ENCODE measurements at regions not wholly inside any gene's neighbourhood (a gene's known extent, or its start where the extent isn't known, plus 50 kb on each side); places are given as distances from the start of the nearest gene placed in this dataset.
"Not testable (repeated sequence)": the region's sequence is repeated elsewhere in the genome, so short reads cannot be mapped to it uniquely, and the experiment has no call there.

DNA sequence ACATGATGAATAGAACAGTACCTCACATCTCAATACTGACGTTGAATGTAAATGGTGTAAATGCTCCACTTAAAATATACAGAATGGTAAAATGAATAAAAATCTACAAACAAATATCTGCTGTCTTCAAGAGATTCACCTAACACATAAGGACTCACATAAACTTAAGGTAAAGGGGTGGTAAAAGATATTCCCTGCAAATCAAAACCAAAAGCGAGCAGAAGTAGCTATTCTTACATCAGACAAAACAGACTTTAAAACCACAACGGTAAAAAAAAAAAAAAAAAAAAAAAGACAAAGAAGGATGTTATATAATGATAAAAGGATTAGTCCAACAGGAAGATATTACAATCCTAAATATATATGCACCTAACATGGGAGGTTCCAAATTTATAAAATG lies 214.0 kb upstream of the MAST4 start:
- no peak for ATAC-seq
- intact Hi-C loops (cut with DNase I) = no loop called here
- DNase-seq (ENCODE audit: low spot score) = no peak

DNA sequence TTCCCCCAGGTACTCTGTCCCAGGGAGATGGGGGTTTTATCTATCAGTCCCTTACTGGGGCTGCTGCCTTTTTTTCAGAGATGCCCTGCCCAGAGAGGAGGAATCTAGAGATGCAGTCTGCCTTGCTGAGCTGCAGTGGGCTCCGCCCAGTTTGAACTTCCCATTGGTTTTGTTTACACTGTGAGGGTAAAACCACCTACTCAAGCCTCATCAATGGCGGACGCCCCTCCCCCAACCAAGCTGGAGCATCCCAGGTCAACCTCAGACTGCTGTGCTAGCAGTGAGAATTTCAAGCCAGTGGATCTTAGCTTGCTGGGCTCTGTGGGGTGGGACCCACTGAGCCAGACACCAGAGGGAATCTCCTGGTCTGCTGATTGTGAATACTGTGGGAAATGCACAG lies 191.0 kb upstream of the MAST4 start:
- DNase-seq (ENCODE audit: low spot score); intact Hi-C loops (cut with DNase I); ATAC-seq: not testable (repeated sequence)

DNA sequence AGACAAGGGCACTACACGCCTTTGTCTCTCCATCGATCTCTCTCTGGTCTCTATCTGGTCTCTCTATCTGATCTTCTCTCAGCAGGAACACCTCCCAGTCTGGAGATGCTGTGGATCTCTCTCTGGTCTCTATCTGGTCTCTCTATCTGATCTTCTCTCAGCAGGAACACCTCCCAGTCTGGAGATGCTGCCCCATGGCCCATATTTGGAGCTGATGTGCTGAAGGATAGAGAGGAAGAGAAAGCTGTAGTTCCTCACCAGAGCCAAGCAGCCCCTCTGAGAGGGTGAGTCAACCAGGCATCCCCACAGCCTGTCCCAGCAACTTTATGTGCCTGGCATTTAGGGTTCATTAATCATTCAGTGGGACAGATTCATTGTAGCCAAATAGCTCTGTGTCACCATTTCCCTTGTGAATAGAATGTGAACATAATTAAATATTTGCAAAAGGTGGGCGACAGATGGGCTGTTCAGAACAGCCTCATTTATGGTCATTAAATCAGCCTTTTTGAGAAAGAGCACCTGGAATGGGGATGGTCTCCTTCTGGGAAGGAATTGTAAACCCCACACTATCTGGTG lies 189.3 kb upstream of the MAST4 start:
- DNase-seq (ENCODE audit: low spot score) (no peak), ATAC-seq (no peak)
- intact Hi-C loops (cut with DNase I) = no loop called here

DNA sequence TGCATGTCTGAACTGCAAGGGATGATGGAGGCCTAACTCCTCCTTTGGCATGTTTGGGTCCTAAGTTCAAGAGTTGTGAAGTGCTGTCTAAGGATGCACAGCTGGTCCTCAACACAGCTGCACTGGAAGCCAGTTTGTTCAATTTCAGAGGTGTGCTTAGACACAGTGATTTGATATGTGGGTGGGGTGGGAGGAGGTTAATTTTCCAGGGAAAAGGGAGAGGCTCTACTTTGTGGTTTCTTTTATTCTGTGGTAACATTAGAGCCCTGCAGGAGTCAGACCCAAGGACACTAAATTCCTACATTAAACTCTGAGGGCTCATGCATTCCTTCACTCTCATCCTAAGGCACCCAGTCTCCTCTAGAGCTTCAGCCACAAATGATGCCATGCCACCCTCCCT lies 188.4 kb upstream of the MAST4 start:
- ATAC-seq (no peak), DNase-seq (ENCODE audit: low spot score) (no peak)
- intact Hi-C loops (cut with DNase I) = no loop called here

DNA sequence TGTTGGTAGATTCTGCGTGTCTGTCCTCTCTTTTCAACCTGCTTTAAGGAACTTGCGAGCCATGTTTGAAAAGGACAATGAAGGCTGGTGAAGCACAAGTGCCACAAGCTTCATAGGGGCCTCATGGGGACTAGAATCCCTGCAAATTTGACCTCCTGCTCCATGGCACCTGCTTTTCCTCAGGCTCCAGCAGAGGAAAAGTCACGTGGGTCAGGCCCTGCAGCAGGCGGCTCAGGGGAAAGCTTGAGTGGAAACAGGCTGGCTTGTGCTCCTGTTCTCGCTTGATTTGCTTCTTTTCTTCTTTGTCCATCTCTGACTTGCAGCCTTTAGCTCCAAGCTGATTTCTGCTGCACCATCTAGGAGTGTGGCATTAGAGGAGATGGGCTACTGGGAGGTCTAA lies 187.6 kb upstream of the MAST4 start:
- no peak for ATAC-seq

DNA sequence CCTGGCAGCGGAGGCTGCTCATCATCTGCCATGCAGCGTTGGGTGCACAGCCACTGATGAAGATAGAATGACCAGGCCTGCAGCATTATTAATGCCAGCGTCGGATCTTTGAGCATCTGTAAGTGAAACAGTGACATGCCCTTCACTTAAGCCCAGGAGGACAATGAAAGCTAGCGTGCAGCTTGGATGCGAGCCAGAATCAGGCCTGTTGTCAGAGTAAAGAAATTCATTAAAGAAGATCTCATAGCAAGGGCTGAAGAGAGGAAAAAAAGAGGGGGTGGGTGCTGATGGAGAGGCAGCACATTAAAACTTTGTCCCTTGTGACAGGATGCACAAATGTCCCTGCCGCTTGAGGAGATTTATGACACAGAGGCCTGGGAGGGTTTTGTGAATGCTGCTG lies 186.1 kb upstream of the MAST4 start:
- no peak for DNase-seq (ENCODE audit: low spot score)
- no peak for ATAC-seq
- intact Hi-C loops (cut with DNase I) = no loop called here

More for the DNA sequence above, 187.6 kb upstream of the MAST4 start:
- intact Hi-C loops (cut with DNase I) = no loop called here
- DNase-seq (ENCODE audit: low spot score) = no peak

DNA sequence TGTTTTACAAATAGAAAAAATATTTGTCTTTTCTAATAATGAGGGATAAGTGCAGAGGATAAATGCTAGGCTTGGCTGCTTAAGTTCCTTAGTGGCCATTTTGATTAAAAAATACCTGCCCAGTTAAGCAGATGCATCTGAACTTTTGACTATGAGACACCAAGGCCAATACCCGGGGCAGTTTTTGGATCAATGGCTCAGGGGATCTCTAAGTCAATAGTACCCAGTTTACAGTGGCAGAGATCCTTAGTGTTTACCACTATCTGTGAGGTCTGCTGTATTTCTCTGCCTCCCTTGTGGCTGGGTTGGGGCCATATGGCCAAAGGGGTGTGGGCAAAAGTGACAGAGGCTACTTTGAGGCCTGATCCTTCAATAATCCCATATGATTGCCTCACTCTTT lies 184.5 kb upstream of the MAST4 start:
- ATAC-seq (no peak), DNase-seq (ENCODE audit: low spot score) (no peak)
- intact Hi-C loops (cut with DNase I) = no loop called here

DNA sequence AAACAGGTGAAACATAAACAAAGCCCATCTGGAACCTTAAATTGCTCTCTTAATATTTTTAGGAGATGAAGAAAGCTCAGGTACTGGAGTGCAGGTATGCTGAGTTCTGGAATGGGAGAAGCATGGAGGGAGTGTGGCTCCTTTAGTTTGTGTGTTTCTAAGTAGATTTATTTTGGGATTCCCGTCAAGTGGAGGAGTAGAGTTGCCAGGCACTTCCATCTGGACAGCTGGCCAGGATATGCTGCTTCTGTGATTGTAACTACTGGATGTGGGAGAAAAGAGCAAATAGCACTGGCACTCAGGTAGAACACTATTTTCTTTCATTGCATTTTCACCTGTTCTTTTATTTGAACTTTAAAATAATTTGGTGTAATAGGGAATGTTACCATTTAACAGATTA lies 182.3 kb upstream of the MAST4 start:
- intact Hi-C loops (cut with DNase I) = no loop called here
- no peak for DNase-seq (ENCODE audit: low spot score)
- ATAC-seq = no peak

DNA sequence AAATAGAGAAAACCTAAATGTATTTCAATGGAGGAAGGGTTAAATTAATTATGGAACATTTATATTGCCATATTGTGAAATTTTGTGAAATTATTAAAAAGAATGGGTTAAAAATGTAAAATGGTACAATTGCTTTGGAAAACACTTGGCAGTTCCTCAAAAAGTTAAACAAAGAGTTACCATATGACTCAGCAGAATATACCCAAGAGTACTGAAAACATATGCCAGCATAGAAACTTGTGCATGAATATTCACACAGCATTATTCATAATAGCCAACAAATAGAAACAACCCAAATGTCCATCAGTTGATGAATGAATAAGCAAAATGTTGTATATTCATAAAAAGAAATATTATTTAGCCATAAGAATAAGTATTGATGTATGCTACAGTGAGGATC lies 181.0 kb upstream of the MAST4 start:
- DNase-seq (ENCODE audit: low spot score) (no peak), ATAC-seq (no peak)
- intact Hi-C loops (cut with DNase I) = no loop called here

DNA sequence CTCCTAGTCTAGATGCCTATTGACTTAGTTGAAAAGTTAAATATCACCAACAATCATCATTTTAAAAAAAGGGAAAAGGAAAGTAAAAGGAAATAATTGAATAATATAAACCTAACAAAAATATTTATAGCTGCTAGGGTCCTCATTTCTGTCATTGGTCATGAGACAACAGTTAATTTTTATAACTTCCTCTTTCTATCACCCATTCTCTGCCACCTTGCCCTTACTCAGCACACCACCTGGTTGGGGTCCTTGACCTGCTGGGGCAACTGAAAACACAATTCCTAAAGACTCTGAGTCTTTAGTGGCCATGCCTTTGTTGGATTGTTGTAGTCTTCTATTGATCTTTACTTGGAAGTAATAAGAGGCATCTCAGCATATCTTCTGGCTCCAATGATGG lies 179.5 kb upstream of the MAST4 start:
- intact Hi-C loops (cut with DNase I) = no loop called here
- ATAC-seq (no peak), DNase-seq (ENCODE audit: low spot score) (no peak)

DNA sequence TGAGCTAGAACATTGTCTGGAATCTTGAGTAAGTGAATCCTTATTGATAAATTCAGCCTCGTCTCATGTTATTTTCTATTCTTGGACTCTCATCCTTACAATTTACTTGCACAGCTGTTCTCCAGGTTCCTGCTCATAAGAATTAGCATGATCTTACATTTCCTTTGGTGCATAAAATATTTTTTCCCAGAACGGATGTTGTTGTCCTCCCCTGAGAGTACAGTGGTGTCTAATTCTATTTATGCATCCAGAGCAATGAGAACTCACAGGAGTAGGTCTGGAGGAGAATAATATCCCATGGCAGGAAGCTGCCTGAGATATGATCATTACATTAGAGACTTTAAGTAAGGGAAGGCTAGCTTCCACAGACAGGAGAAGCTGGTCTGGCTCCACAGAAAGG lies 178.4 kb upstream of the MAST4 start:
- DNase-seq (ENCODE audit: low spot score) (no peak), ATAC-seq (no peak)

DNA sequence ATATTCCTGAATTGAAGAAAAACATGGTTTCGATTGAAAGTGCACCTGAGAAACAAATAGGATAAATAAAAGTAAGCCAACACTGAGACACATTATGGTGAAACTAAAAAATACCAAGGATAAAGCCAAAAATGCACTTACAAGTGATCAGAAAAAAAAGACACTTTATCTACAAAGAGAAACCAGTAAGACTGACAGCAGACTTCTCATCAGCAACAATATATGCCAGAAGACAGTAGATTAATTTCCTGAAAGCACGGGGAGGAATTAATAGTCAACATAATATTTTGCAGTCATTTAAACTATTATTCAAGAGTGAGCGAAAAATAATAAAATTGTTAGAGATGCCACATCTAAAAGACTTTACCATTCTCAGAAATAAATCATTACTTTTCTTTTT lies 172.7 kb upstream of the MAST4 start:
- no peak for ATAC-seq
- no peak for DNase-seq (ENCODE audit: low spot score)
- intact Hi-C loops (cut with DNase I) = no loop called here

More for the DNA sequence above, 178.4 kb upstream of the MAST4 start:
- intact Hi-C loops (cut with DNase I) = no loop called here

DNA sequence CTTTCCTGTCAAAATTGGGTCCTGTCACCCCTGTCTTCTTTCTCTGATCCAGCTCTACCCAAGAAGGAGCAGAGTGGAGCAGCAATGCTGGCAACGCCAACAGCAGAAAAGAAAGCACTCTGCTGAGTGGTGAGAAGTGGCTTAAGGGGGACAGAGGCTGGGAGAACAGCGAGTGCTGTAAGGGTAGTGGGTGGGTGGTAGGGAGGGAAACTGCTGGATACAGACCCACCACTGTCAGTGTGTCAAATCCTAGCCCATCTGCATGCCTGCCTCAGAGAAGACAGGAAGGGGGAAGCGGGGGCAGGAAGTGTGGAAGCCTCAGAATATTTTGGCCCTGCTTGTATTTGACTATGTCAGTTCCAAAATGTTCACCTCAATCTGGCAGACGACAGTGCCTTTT lies 170.4 kb upstream of the MAST4 start:
- no peak for DNase-seq (ENCODE audit: low spot score)
- intact Hi-C loops (cut with DNase I) = no loop called here
- ATAC-seq = no peak

DNA sequence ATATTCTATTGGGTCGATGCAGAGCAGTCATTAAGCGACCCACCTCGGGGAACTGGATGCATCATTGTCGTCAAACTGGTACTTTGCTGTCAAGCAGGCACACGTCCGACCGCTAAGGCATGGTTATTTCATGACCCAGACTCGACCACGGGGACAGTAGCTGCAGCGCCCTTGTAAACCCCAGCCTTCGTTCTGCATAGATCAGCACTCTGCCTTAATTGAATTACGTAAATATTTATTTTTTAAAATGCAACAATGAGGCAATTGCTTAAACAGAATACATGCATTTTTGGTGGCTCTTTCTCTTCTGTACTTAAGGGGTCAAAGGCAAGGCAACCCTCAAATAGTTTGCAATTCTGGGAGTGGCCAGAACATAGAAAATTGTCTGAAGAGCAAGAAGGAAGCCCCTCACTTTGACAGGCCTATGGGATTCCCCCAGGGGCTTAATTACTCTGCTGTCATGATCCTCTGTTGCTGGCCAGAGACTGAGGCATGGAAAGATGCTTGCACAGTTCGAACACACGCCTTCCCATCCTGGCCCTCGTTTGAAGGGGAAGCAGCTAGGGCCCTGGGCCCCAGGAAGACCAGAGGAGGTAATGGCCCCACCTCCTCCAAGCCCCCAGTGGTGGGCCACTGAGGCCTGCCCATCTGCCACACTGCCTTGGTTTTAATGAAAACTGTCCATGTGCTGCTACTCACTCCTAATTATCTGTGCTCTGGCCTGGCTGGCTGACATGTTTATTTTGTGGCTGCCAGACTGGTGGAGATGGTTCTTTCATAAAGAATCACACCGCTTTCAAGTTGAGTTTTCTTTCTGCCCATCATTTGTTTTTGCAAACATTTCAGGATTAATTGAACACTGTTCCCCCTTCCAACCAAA lies 169.7 kb upstream of the MAST4 start:
- ATAC-seq = no peak
- intact Hi-C loops (cut with DNase I) = no loop called here
- no peak for DNase-seq (ENCODE audit: low spot score)

DNA sequence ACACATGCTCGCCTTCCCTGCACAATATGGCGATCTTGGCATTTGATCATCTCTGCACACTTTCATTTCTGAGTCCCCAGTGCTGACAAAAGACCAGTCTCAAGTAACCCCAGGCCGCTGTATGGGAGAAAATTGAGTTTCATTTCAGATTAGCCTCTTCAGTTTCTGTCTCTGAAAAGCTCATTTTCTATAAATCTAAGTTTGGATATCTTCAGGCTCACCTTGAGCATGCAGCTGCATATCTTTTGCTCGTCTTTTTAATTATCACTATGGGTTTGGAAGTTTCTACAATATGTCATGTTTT lies 169.1 kb upstream of the MAST4 start:
- ATAC-seq = no peak
- intact Hi-C loops (cut with DNase I) = no loop called here
- no peak for DNase-seq (ENCODE audit: low spot score)

DNA sequence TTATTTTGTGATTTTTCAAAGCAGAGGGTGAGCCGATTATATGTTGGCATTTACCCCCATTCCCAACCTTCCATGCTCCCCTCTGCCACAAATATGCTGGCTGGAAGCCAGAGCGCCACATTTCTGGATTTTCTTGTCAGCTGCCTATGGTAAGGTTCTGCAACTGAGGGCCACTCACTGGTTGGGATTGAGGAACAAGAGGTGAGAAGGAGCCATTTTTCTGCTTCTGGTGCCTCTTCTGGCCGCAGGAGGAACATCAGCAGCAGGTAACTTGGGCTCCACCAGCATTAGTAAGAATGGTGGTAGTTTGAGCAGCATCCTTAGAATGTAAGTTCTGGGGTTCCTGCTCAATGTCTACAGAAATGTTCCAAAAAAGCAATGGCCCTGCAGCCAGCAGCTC lies 159.5 kb upstream of the MAST4 start:
- intact Hi-C loops (cut with DNase I) = no loop called here
- ATAC-seq (no peak), DNase-seq (ENCODE audit: low spot score) (no peak)

DNA sequence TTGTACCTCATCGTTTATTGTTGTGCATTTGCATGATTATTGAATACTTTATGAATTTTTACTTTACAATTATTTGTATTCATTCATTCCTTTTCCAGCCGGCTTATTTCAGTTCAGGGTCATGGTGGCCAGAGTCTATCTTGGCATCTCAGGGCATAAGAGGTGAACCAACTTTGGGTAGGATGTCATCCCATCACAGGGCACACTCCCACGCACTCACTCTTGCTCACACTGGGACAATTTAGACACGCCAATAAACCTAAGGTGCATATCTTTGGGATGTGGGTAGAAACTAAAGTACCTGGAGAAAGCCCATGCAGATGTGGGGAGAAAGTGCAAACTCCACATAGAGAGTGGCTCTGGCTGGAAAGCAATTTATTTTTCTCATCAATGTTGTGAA lies 158.1 kb upstream of the MAST4 start:
- intact Hi-C loops (cut with DNase I) = no loop called here
- DNase-seq (ENCODE audit: low spot score) = no peak
- ATAC-seq = no peak

DNA sequence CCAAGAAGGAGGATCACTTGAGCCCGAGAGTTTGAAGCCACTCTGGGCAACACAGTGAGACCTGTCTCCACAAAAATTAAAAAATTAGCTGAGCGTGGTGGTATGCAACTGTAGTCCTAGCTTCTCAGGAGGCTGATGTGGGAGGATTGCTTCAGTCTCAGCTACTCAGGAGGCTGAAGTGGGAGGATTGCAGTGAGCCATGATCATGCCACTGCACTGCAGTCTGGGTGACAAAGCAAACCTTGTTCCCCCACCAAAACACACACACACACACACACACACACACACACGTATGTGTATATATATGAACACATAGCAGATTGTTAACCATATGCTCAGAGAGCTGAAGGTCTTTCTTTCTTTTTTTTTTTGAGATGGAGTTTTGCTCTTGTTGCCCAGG lies 157.5 kb upstream of the MAST4 start:
- no peak for ATAC-seq
- DNase-seq (ENCODE audit: low spot score) = no peak
- intact Hi-C loops (cut with DNase I) = no loop called here

DNA sequence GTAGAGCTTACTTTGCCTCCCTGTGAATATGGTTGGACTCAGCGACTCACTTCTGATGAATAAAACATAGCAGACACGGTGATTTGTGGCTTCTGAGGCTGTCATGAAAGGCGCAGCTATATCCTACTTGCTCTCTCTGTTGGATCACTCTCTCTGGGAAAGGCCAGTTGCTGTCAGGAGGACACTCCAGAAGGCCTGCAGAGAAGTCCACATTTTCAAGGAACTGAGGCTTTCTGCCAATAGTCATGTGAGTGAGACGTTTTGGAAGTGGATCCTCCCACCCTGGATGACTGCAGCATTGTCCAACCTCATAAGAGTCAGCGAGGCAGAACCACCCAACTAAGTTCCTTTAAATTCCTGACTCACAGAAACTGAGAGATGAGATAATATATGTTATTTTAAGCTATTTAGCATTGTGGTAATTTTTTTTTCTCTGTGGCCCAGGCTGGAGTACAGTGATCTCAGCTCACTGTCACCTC lies 156.0 kb upstream of the MAST4 start:
- ATAC-seq (no peak), DNase-seq (ENCODE audit: low spot score) (no peak)
- intact Hi-C loops (cut with DNase I) = no loop called here

DNA sequence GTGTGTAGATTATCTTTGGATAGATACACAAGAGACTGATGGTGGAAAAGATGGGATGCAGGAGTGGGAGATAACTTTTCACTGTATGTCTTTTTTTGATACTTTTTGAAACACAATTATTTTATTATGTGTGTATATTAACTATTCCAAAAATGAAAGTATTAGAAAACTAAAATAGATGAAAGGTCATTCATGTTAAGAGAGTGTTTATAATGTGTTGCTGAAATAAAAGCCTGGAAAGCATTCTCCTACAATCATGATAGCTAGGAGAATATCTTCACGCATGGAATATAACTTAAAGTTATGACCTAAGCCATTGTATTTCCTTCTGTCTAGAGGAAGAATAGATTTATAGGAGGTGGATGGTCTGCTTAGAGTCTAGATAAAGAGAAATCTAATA lies 154.8 kb upstream of the MAST4 start:
- ATAC-seq (no peak), DNase-seq (ENCODE audit: low spot score) (no peak)
- intact Hi-C loops (cut with DNase I) = no loop called here

DNA sequence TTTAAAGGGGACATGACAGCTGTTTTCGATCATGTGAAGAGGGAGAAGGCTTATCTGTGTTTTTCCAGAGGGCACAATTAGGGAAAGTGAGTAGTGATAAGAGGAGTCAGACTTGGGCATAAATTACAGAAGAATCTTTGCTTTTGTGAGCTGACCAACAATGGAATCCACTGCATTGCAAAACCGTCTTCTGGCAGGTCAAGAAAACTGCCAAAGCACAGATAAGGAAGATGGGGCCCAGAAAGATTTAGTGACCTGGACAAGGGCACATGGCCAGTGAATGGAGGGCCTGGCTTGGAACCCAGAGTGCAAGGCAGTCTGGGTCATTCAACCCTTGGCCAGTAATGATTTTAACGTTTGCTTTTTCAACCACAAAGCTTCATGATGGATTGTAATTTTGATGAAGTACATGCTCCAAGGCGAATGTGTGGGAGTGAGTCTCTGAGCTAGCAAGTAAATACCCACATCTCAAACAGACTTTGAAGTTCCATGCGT lies 153.2 kb upstream of the MAST4 start:
- no peak for ATAC-seq
- intact Hi-C loops (cut with DNase I) = no loop called here
- DNase-seq (ENCODE audit: low spot score) = no peak
